GM23338 (cell line): ENCODE measurements at regions not wholly inside any gene's neighbourhood (a gene's known extent, or its start where the extent isn't known, plus 50 kb on each side); places are given as distances from the start of the nearest gene placed in this dataset.

Experiments
- POLR2AphosphoS5 ChIP-seq: IDR thresholded peaks from 2 replicates; pipeline ENCODE4 v1.6.1; 2016; ENCODE audit warnings: antibody characterized with exemption, low read depth
- TF ChIP-seq, protein P1 (sequence below), 2 experiments: fragments of 200-600 bp in 1 of 2; sonication (generic) in 1 of 2; conservative IDR thresholded peaks; 2 replicates each; pipeline versions ENCODE4 v1.5.1 to v1.6.1; 2016 to 2017; ENCODE audit warnings: antibody characterized with exemption in 2 of 2, low read depth in 2 of 2, mild to moderate bottlenecking in 2 of 2, moderate library complexity in 1 of 2

GRCh38 chr2:8437228-8437948 is 244.5 kb upstream of the ID2 start:
- TF ChIP-seq POLR2AphosphoS5 = no peak
- TF ChIP-seq, protein P1, sequence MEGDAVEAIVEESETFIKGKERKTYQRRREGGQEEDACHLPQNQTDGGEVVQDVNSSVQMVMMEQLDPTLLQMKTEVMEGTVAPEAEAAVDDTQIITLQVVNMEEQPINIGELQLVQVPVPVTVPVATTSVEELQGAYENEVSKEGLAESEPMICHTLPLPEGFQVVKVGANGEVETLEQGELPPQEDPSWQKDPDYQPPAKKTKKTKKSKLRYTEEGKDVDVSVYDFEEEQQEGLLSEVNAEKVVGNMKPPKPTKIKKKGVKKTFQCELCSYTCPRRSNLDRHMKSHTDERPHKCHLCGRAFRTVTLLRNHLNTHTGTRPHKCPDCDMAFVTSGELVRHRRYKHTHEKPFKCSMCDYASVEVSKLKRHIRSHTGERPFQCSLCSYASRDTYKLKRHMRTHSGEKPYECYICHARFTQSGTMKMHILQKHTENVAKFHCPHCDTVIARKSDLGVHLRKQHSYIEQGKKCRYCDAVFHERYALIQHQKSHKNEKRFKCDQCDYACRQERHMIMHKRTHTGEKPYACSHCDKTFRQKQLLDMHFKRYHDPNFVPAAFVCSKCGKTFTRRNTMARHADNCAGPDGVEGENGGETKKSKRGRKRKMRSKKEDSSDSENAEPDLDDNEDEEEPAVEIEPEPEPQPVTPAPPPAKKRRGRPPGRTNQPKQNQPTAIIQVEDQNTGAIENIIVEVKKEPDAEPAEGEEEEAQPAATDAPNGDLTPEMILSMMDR (conservative IDR thresholded peaks at IDR 0.05; ENCODE audit: low read depth in 2 of 2) = no peak
